PC-9 (cell line): ENCODE measurements at regions not wholly inside any gene's neighbourhood (a gene's known extent, or its start where the extent isn't known, plus 50 kb on each side); places are given as distances from the start of the nearest gene placed in this dataset.

Source experiments
- BruUV-seq: library from RNA; stranded (reverse); fragments of 400-500 nt; replicated peaks from 2 replicates; lab custom pipeline; 2021; lab: Mats Ljungman, UMichigan
- CTCF ChIA-PET: fragments of 300-600 bp; sonication (Branson Sonifier 250); formaldehyde crosslinking; loops from one replicate; lab custom pipeline; 2022; ENCODE audit warnings: antibody characterized with exemption; lab: Charles Lee
- POLR2A ChIA-PET: fragments of 300-600 bp; sonication (Branson Sonifier 250); formaldehyde crosslinking; loops from one replicate; lab custom pipeline; 2022; ENCODE audit warnings: antibody characterized with exemption; ENCODE audit not compliant: unreplicated experiment; lab: Charles Lee
- DNase-seq, 2 experiments: peaks; one replicate each; pipeline versions ENCODE4 v3.0.0 to v3.0.0-alpha.2; 2015 to 2022; ENCODE audit warnings: mixed read lengths in 1 of 2
- H2AFZ ChIP-seq: fragments of 200-600 bp; sonication (generic); 2 replicates; pipeline ENCODE4 v1.8.1; 2017; ENCODE audit warnings: antibody characterized with exemption
- H3F3A ChIP-seq: fragments of 200-600 bp; sonication (generic); 2 replicates; pipeline ENCODE4 v1.8.1; 2017; ENCODE audit warnings: antibody characterized with exemption, mild to moderate bottlenecking, low read depth; ENCODE audit not compliant: insufficient read depth
- H3K27ac ChIP-seq: fragments of 200-600 bp; sonication (generic); 2 replicates; pipeline ENCODE4 v1.6.1; 2016; ENCODE audit warnings: mixed run types
- H3K27me3 ChIP-seq: fragments of 200-600 bp; sonication (generic); 2 replicates; pipeline ENCODE4 v1.6.1; 2016; ENCODE audit warnings: low read depth, mixed run types; ENCODE audit not compliant: insufficient read depth
- H3K36me3 ChIP-seq: fragments of 200-600 bp; sonication (generic); 2 replicates; pipeline ENCODE4 v1.6.1; 2016; ENCODE audit warnings: low read depth, mixed run types
- H3K4me1 ChIP-seq: fragments of 200-600 bp; sonication (generic); replicated peaks from 2 replicates; pipeline ENCODE4 v1.6.1; 2016; ENCODE audit warnings: mixed run types; ENCODE audit not compliant: insufficient read depth
- H3K4me2 ChIP-seq: fragments of 200-600 bp; sonication (generic); 2 replicates; pipeline ENCODE4 v1.6.1; 2017; ENCODE audit warnings: mixed run types
- H3K4me3 ChIP-seq: fragments of 200-600 bp; sonication (generic); 2 replicates; pipeline ENCODE4 v1.6.1; 2016; ENCODE audit warnings: mixed run types
- H3K79me2 ChIP-seq: fragments of 200-600 bp; sonication (generic); 2 replicates; pipeline ENCODE4 v1.6.1; 2017; ENCODE audit warnings: low read depth, mixed run types
- H3K9me2 ChIP-seq: fragments of 200-600 bp; sonication (generic); 2 replicates; pipeline ENCODE4 v1.8.1; 2017; ENCODE audit warnings: mild to moderate bottlenecking; ENCODE audit not compliant: insufficient read depth
- H3K9me3 ChIP-seq: fragments of 200-600 bp; sonication (generic); 2 replicates; pipeline ENCODE4 v1.8.1; 2016; ENCODE audit warnings: low read depth; ENCODE audit not compliant: insufficient read depth
- H4K20me1 ChIP-seq: fragments of 200-600 bp; sonication (generic); 2 replicates; pipeline ENCODE4 v1.8.1; 2017; ENCODE audit not compliant: insufficient read depth
- EZH2 ChIP-seq: fragments of 200-600 bp; sonication (generic); IDR thresholded peaks from 2 replicates; pipeline ENCODE4 v1.8.0; 2017; ENCODE audit warnings: antibody characterized with exemption, low read depth
- intact Hi-C: fragments of 100-400 bp; cut with micrococcal nuclease; formaldehyde crosslinking; loops from one replicate; pipeline ENCODE4 v1.10.0; 2022; ENCODE audit not compliant: unreplicated experiment
- TF ChIP-seq, protein P1 (sequence below): fragments of 200-600 bp; sonication (generic); conservative IDR thresholded peaks from 2 replicates; pipeline ENCODE4 v1.6.1; 2017; ENCODE audit warnings: mixed run types, antibody characterized with exemption, mild to moderate bottlenecking, moderate library complexity

DNA sequence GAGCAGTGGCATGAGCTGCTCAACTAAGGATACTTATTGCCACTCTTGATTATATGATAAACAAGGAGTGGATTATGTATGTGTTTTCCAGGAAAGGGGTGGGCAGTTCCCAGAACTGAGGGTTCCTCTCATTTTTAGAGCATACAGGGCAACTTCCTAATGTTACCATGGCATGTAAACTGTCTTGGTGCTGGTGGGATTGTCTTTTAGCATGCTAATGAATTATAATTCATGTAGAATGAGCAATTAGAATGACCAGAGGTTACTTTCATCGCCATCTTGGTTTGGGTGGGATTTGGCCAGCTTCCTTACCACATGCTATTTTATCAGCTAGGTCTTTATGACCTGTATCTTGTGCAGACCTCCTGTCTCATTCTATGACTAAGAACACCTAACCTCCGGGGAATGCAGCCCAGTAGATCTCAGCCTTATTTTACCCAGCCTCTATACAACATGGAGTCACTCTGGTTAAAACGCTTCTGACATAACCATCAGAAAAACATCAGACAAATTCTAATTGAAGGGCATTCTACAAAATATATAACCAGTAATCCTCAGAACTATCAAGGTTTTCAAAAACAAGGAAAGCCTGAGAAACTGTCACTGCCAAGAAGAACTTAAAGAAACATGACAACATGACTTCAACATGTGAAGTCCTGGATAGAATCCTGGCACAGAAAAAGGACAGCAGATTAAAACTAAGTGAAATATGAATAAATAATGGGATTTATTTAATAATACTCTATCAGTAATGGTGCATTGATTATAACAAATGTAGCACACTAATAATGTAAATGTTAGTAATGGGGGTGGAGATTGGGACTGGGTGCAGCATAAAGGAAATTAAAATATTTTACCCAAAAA is 365.0 kb downstream of the SEMA3D start:
- Histone ChIP-seq H4K20me1 (no peaks in the 10 kb centered on the region), H3K4me3 (no peak overlapping the region), H3K36me3 (no peaks in the 10 kb centered on the region), H3K9me3 (no peaks in the 10 kb centered on the region), H3K9me2 (no peaks in the 10 kb centered on the region), H3K79me2 (no peaks in the 10 kb centered on the region), H3F3A (no peaks in the 10 kb centered on the region), H3K27me3 (no peaks in the 10 kb centered on the region), H3K4me1 (no peaks in the 10 kb centered on the region), H3K4me2 (no peak overlapping the region), H2AFZ (no peak overlapping the region), H3K27ac (no peak overlapping the region)
- intact Hi-C loops = no loop called here
- no TSS peak for BruUV-seq
- no peak for DNase-seq
- no peak for TF ChIP-seq EZH2
- TF ChIP-seq, protein P1, sequence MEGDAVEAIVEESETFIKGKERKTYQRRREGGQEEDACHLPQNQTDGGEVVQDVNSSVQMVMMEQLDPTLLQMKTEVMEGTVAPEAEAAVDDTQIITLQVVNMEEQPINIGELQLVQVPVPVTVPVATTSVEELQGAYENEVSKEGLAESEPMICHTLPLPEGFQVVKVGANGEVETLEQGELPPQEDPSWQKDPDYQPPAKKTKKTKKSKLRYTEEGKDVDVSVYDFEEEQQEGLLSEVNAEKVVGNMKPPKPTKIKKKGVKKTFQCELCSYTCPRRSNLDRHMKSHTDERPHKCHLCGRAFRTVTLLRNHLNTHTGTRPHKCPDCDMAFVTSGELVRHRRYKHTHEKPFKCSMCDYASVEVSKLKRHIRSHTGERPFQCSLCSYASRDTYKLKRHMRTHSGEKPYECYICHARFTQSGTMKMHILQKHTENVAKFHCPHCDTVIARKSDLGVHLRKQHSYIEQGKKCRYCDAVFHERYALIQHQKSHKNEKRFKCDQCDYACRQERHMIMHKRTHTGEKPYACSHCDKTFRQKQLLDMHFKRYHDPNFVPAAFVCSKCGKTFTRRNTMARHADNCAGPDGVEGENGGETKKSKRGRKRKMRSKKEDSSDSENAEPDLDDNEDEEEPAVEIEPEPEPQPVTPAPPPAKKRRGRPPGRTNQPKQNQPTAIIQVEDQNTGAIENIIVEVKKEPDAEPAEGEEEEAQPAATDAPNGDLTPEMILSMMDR = no peak
- ChIA-PET CTCF (no interaction called here), POLR2A (no interaction called here)

DNA sequence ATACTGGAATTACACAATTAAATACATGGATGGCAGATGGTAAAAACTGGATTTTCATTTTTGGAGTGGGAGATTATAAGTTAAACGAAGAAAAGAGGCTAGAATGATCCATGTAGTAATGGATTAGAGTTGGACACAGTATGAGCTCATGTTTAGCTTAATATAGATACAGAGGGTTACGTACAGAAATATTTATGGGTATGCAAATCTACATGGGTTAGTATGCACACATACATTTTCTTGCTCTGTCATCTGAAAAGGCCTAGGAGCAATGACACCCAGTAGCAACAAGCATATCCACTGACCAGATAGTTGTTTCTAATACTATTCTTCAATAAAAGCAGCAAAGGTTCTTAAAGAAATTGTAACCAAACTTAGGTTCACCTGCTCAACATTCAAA is 366.4 kb downstream of the SEMA3D start:
- no peak for DNase-seq
- no peak for TF ChIP-seq EZH2
- TF ChIP-seq, protein P1 = no peak
- Histone ChIP-seq H3K36me3 (no peaks in the 10 kb centered on the region), H3K4me1 (no peaks in the 10 kb centered on the region), H3K9me2 (no peaks in the 10 kb centered on the region), H4K20me1 (no peaks in the 10 kb centered on the region), H3K79me2 (no peaks in the 10 kb centered on the region), H3K27me3 (no peaks in the 10 kb centered on the region), H3K9me3 (no peaks in the 10 kb centered on the region), H3K4me3 (no peak overlapping the region), H2AFZ (no peak overlapping the region), H3K4me2 (no peak overlapping the region), H3K27ac (no peak overlapping the region), H3F3A (no peaks in the 10 kb centered on the region)
- CTCF ChIA-PET = no interaction called here
- intact Hi-C loops = no loop called here
- POLR2A ChIA-PET = no interaction called here
- BruUV-seq = no TSS peak

GRCh38 chr7:84817016-84817415 is 369.8 kb downstream of the SEMA3D start:
- intact Hi-C loops = no loop called here
- Histone ChIP-seq H3K27me3 (no peaks in the 10 kb centered on the region), H3K36me3 (no peaks in the 10 kb centered on the region), H3K9me2 (no peaks in the 10 kb centered on the region), H3F3A (no peaks in the 10 kb centered on the region), H3K4me1 (no peaks in the 10 kb centered on the region), H3K4me3 (no peak overlapping the region), H3K79me2 (no peaks in the 10 kb centered on the region), H3K27ac (no peak overlapping the region), H3K9me3 (no peaks in the 10 kb centered on the region), H4K20me1 (no peaks in the 10 kb centered on the region), H2AFZ (no peak overlapping the region), H3K4me2 (no peak overlapping the region)
- ChIA-PET CTCF (no interaction called here), POLR2A (no interaction called here)
- TF ChIP-seq EZH2 = no peak
- TF ChIP-seq, protein P1 = no peak
- BruUV-seq = no TSS peak
- DNase-seq = no peak
